Left lung (tissue), 4 donors: ENCODE measurements at regions not wholly inside any gene's neighbourhood (a gene's known extent, or its start where the extent isn't known, plus 50 kb on each side); places are given as distances from the start of the nearest gene placed in this dataset.

ENCODE experiments used
- ATAC-seq: fragments of 200-7000 bp; cut with Tn5 transposase; one replicate; pipeline ENCODE4 v1.9.1; 2020; ENCODE audit warnings: moderate library complexity
- DNase-seq, 4 donors: peaks; one replicate each; pipeline ENCODE4 v3.0.0-alpha.2; 2013 to 2020
- H3K27ac ChIP-seq, 2 donors: fragments of 200-600 bp; sonication (generic) in 1 of 2; one replicate each; pipeline versions ENCODE4 v1.5.0 to v1.8.0; 2020 to 2021
- H3K27me3 ChIP-seq, 2 donors: fragments of 200-600 bp; sonication (generic) in 1 of 2; one replicate each; pipeline versions ENCODE4 v1.5.0 to v1.8.0; 2020 to 2021
- H3K36me3 ChIP-seq, 2 donors: fragments of 200-600 bp; sonication (generic) in 1 of 2; one replicate each; pipeline versions ENCODE4 v1.5.0 to v1.8.0; 2020 to 2021
- H3K4me1 ChIP-seq, 2 donors: fragments of 200-600 bp; one replicate each; pipeline ENCODE4 v1.8.0; 2021
- H3K4me3 ChIP-seq, 2 donors: fragments of 200-600 bp; sonication (generic) in 1 of 2; one replicate each; pipeline versions ENCODE4 v1.5.0 to v1.8.0; 2020 to 2021; ENCODE audit warnings: mild to moderate bottlenecking in 1 of 2
- H3K9me3 ChIP-seq, 2 donors: fragments of 200-600 bp; sonication (generic) in 1 of 2; one replicate each; pipeline versions ENCODE4 v1.5.0 to v1.8.0; 2020 to 2021
- intact Hi-C, 2 donors: fragments of 100-400 bp; cut with DNase I; formaldehyde crosslinking; loops; one replicate each; pipeline versions ENCODE4 v1.11.2 to v1.14.2; 2022
- TF ChIP-seq, protein P1 (sequence below), 2 donors: fragments of 200-600 bp; sonication (generic) in 1 of 2; IDR thresholded peaks; one replicate each; pipeline versions ENCODE4 v1.5.0 to v1.8.0; 2021; ENCODE audit warnings: antibody characterized with exemption in 2 of 2
- donor health status: DM: no; HTN: yes; CAD: no.
- donor health status: DM: no; HTN: no; CAD: no.

DNA sequence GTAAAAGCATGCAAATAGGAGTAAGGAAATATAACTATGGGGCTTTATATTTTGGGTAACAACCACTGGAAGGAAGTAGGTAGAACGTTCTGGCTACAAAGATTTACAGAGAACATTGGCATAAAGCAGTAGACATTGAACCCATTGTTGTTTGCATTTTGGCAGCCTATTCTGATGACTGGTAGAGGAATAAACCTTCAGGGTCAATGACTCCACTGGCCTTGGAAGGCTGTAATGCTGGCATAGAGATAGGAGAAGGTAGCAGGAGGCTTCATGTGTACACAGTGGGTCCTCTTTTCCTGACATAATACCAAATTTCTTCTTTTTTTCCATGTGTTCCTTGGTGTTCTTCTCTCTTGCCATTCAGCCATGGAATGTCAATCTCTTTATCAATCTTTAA lies 462.8 kb upstream of the ZNF462 start:
- no peaks in the 10 kb centered on the region for H3K36me3 ChIP-seq
- TF ChIP-seq, protein P1, sequence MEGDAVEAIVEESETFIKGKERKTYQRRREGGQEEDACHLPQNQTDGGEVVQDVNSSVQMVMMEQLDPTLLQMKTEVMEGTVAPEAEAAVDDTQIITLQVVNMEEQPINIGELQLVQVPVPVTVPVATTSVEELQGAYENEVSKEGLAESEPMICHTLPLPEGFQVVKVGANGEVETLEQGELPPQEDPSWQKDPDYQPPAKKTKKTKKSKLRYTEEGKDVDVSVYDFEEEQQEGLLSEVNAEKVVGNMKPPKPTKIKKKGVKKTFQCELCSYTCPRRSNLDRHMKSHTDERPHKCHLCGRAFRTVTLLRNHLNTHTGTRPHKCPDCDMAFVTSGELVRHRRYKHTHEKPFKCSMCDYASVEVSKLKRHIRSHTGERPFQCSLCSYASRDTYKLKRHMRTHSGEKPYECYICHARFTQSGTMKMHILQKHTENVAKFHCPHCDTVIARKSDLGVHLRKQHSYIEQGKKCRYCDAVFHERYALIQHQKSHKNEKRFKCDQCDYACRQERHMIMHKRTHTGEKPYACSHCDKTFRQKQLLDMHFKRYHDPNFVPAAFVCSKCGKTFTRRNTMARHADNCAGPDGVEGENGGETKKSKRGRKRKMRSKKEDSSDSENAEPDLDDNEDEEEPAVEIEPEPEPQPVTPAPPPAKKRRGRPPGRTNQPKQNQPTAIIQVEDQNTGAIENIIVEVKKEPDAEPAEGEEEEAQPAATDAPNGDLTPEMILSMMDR (IDR thresholded peaks at IDR 0.05) = no peak
- H3K4me3 ChIP-seq = no peak overlapping the region
- no peaks in the 10 kb centered on the region for H3K27me3 ChIP-seq
- no peaks in the 10 kb centered on the region for H3K9me3 ChIP-seq
- DNase-seq (no peak), ATAC-seq (no peak)
- H3K4me1 ChIP-seq = no peaks in the 10 kb centered on the region
- intact Hi-C loops = no loop called here
- H3K27ac ChIP-seq = no peak overlapping the region

GRCh38 chr9:106400950-106401349 lies 462.0 kb upstream of the ZNF462 start:
- H3K27ac ChIP-seq = no peak overlapping the region
- H3K27me3 ChIP-seq = no peaks in the 10 kb centered on the region
- no peaks in the 10 kb centered on the region for H3K9me3 ChIP-seq
- intact Hi-C loops = no loop called here
- H3K4me3 ChIP-seq = no peak overlapping the region
- no peaks in the 10 kb centered on the region for H3K4me1 ChIP-seq
- no peaks in the 10 kb centered on the region for H3K36me3 ChIP-seq
- TF ChIP-seq, protein P1 (IDR thresholded peaks at IDR 0.05) = no peak
- ATAC-seq (no peak), DNase-seq (peak in 1 of 4 donors; percentile 7)

GRCh38 chr9:106403081-106403480 lies 459.9 kb upstream of the ZNF462 start:
- Histone ChIP-seq H3K36me3 (no peaks in the 10 kb centered on the region), H3K4me1 (no peaks in the 10 kb centered on the region), H3K4me3 (no peak overlapping the region), H3K27ac (no peak overlapping the region), H3K27me3 (no peaks in the 10 kb centered on the region), H3K9me3 (no peaks in the 10 kb centered on the region)
- TF ChIP-seq, protein P1 (IDR thresholded peaks at IDR 0.05) = no peak
- ATAC-seq (no peak), DNase-seq (no peak)
- intact Hi-C loops = no loop called here

- Histone ChIP-seq H3K4me1 (no peaks in the 10 kb centered on the region), H3K4me3 (no peak overlapping the region), H3K27me3 (no peaks in the 10 kb centered on the region), H3K27ac (no peak overlapping the region), H3K36me3 (no peaks in the 10 kb centered on the region), H3K9me3 (no peaks in the 10 kb centered on the region)
- intact Hi-C loops = no loop called here
- TF ChIP-seq, protein P1 (IDR thresholded peaks at IDR 0.05) = no peak
- no peak for ATAC-seq
- DNase-seq = no peak
These were observed 458.8 kb upstream of the ZNF462 start for GRCh38 chr9:106404137-106404536.

- intact Hi-C loops = no loop called here
- Histone ChIP-seq H3K36me3 (no peaks in the 10 kb centered on the region), H3K9me3 (no peaks in the 10 kb centered on the region), H3K4me3 (no peak overlapping the region), H3K27me3 (no peaks in the 10 kb centered on the region), H3K27ac (no peak overlapping the region), H3K4me1 (no peaks in the 10 kb centered on the region)
- ATAC-seq = no peak
- no peak for DNase-seq
- TF ChIP-seq, protein P1 (IDR thresholded peaks at IDR 0.05) = no peak
These were observed 457.0 kb upstream of the ZNF462 start for GRCh38 chr9:106405871-106406435.
